ENCODE measurements at regions not wholly inside any gene's neighbourhood (a gene's known extent, or its start where the extent isn't known, plus 50 kb on each side); places are given as distances from the start of the nearest gene placed in this dataset.

DNA sequence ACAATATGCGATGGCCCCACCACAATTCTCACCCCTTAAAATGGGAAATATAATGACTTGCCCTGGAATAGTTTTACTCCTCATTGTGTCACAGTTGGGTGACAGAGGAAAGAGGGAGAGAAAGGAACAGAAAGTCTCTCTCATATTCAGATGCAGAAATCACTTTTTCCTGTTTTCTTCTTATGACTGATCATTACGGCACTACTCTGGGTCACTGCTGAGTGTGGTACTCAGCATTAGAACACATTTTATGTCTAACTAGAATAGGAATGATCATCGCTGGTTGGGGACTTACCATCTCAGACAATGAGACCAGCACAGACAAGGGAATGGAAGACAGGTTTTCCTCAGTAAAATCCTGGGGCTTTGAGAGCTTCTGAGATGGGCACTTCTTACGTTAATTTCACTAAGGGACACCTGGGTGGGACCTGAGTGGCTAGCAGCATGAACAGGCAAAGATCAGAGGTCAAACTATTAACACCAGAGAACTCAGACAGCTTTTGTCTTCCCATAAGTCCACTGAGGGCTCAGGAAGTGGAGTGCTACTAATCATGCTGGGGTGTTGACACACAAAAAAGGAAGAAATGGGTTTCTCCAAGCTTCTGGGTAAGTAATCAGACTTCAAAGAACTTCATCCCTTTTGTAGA is 54.9 kb upstream of the ARHGAP18 start:
- no peaks in the 10 kb centered on the region for H3K9me1 ChIP-seq (ENCODE audit: control insufficient read depth, extremely low read depth, insufficient read depth, low read length)
- no peaks in the 10 kb centered on the region for H3K27me3 ChIP-seq (ENCODE audit: control insufficient read depth, extremely low read depth, insufficient read depth, low read length)
- no peaks in the 10 kb centered on the region for H3K9me3 ChIP-seq (ENCODE audit: control insufficient read depth, low read depth, low read length)
- FAIRE-seq, result peak; percentile 17
- H3K4me1 ChIP-seq (ENCODE audit: control insufficient read depth, extremely low read depth, insufficient read depth, low read length), result peaks cover 5% of the 10 kb centered on the region
- TF ChIP-seq, protein P1, sequence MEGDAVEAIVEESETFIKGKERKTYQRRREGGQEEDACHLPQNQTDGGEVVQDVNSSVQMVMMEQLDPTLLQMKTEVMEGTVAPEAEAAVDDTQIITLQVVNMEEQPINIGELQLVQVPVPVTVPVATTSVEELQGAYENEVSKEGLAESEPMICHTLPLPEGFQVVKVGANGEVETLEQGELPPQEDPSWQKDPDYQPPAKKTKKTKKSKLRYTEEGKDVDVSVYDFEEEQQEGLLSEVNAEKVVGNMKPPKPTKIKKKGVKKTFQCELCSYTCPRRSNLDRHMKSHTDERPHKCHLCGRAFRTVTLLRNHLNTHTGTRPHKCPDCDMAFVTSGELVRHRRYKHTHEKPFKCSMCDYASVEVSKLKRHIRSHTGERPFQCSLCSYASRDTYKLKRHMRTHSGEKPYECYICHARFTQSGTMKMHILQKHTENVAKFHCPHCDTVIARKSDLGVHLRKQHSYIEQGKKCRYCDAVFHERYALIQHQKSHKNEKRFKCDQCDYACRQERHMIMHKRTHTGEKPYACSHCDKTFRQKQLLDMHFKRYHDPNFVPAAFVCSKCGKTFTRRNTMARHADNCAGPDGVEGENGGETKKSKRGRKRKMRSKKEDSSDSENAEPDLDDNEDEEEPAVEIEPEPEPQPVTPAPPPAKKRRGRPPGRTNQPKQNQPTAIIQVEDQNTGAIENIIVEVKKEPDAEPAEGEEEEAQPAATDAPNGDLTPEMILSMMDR (optimal IDR thresholded peaks at IDR 0.05 in 1 of 3, IDR thresholded peaks at IDR 0.05 in 1 of 3, conservative IDR thresholded peaks at IDR 0.05 in 1 of 3; ENCODE audit: extremely low read depth in 1 of 3, insufficient read depth in 2 of 3, low read length in 3 of 3), result no peak
- no peak for TF ChIP-seq EZH2 (IDR thresholded peaks at IDR 0.05; ENCODE audit: low read length)
- dilution Hi-C loops (cut with MboI; ENCODE audit: extremely low pct_ligation_motif_present, low sequenced_read_pairs), result no loop called here
- no peaks in the 10 kb centered on the region for H3K36me3 ChIP-seq (ENCODE audit: control insufficient read depth in 2 of 2, extremely low read depth in 1 of 2, insufficient read depth in 2 of 2, low read length in 2 of 2)
- H3K9ac ChIP-seq (ENCODE audit: control insufficient read depth, extremely low read depth, insufficient read depth, low read length), result no peak overlapping the region
- no peak overlapping the region for H2AFZ ChIP-seq (ENCODE audit: control insufficient read depth, low read length)
- no peak overlapping the region for H3K4me3 ChIP-seq (ENCODE audit: control insufficient read depth in 2 of 3, extremely low read depth in 1 of 3, insufficient read depth in 2 of 3, low read depth in 1 of 3, low read length in 3 of 3)
- H3K27ac ChIP-seq (ENCODE audit: control insufficient read depth, insufficient read depth, low read length), result no peak overlapping the region
- H4K20me1 ChIP-seq (ENCODE audit: control insufficient read depth, extremely low read depth, insufficient read depth, low read length), result no peaks in the 10 kb centered on the region
- H3K79me2 ChIP-seq (ENCODE audit: control insufficient read depth, insufficient read depth, low read length), result no peaks in the 10 kb centered on the region
- H3K4me2 ChIP-seq (ENCODE audit: control insufficient read depth, extremely low read depth, insufficient read depth, low read depth, low read length), result no peak overlapping the region
- no peak for DNase-seq (ENCODE audit: low read depth, low spot score)

DNA sequence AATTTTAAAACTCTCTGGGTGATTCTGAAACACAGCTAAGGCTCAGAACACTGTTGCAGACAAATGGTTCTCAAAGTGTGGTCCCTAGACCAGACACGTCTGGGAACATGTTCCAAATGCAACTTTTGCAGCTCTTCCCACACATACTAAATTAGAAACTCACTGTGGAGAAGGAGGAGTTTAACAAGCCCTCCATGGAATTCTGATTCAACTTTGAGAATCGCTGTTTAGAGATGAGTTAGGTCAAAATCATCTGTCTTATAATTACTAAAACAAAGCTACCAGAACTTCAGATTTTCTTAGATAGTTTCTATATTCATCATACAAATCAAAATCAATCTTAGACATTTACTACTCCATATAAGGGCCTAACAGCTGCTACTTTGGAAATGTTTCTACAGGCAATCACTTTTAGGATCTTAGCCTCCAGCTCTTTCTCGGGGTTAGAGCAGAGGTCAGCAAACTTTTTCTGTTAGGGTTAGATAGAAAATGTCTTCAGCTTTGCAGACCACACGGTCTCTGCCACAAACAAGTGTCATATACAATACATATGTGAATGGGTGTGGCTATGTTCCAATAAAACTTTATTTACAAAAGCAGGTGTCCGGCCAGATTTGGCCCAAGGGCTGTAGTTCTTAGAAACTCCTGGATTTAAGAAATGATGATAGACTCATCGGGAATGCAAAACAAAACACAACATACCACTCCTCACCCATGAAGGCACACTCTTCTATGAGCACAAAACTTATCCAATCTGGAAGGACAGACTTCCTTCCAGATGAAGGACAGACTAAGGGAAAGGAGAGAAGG is 50.0 kb upstream of the ARHGAP18 start:
- H3K4me3 ChIP-seq (ENCODE audit: control insufficient read depth in 2 of 3, extremely low read depth in 1 of 3, insufficient read depth in 2 of 3, low read depth in 1 of 3, low read length in 3 of 3), result no peak overlapping the region
- dilution Hi-C loops (cut with MboI; ENCODE audit: extremely low pct_ligation_motif_present, low sequenced_read_pairs), result no loop called here
- no peaks in the 10 kb centered on the region for H3K27me3 ChIP-seq (ENCODE audit: control insufficient read depth, extremely low read depth, insufficient read depth, low read length)
- no peak for DNase-seq (ENCODE audit: low read depth, low spot score)
- no peaks in the 10 kb centered on the region for H3K36me3 ChIP-seq (ENCODE audit: control insufficient read depth in 2 of 2, extremely low read depth in 1 of 2, insufficient read depth in 2 of 2, low read length in 2 of 2)
- H3K9me1 ChIP-seq (ENCODE audit: control insufficient read depth, extremely low read depth, insufficient read depth, low read length), result no peaks in the 10 kb centered on the region
- no peak for FAIRE-seq
- H3K27ac ChIP-seq (ENCODE audit: control insufficient read depth, insufficient read depth, low read length), result no peak overlapping the region
- H4K20me1 ChIP-seq (ENCODE audit: control insufficient read depth, extremely low read depth, insufficient read depth, low read length), result no peaks in the 10 kb centered on the region
- no peaks in the 10 kb centered on the region for H3K4me1 ChIP-seq (ENCODE audit: control insufficient read depth, extremely low read depth, insufficient read depth, low read length)
- H3K79me2 ChIP-seq (ENCODE audit: control insufficient read depth, insufficient read depth, low read length), result no peaks in the 10 kb centered on the region
- no peaks in the 10 kb centered on the region for H3K9me3 ChIP-seq (ENCODE audit: control insufficient read depth, low read depth, low read length)
- no peak overlapping the region for H2AFZ ChIP-seq (ENCODE audit: control insufficient read depth, low read length)
- H3K4me2 ChIP-seq (ENCODE audit: control insufficient read depth, extremely low read depth, insufficient read depth, low read depth, low read length), result no peak overlapping the region
- no peak for TF ChIP-seq EZH2 (IDR thresholded peaks at IDR 0.05; ENCODE audit: low read length)
- TF ChIP-seq, protein P1 (optimal IDR thresholded peaks at IDR 0.05 in 1 of 3, IDR thresholded peaks at IDR 0.05 in 1 of 3, conservative IDR thresholded peaks at IDR 0.05 in 1 of 3; ENCODE audit: extremely low read depth in 1 of 3, insufficient read depth in 2 of 3, low read length in 3 of 3), result no peak
- H3K9ac ChIP-seq (ENCODE audit: control insufficient read depth, extremely low read depth, insufficient read depth, low read length), result no peak overlapping the region
